ENCODE measurements at regions not wholly inside any gene's neighbourhood (a gene's known extent, or its start where the extent isn't known, plus 50 kb on each side); places are given as distances from the start of the nearest gene placed in this dataset.

DNA sequence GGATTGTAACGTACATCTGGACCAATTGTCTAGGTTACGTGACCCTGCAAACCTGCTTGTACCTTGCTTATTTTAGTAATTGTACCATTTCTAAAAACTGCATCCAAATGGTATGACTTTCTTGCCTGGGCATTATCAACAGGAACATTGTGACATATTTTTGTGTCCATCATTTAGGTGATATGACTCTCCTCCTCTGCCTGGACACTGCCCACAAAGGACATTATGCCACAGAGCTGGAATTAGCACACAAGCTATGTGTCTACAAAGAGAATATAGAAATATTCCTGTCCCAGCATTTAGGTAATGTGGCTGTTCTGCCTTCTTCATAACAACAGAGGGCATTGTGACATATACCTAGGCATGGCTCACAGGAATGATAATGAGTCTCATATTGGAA, 1153.7 kb upstream of the AMELY start:
- TF ChIP-seq POLR2A (IDR thresholded peaks at IDR 0.05) = no peak
- no peak for TF ChIP-seq CTCF (IDR thresholded peaks at IDR 0.05)
